Endothelial cell of umbilical vein (primary cell): ENCODE measurements at regions not wholly inside any gene's neighbourhood (a gene's known extent, or its start where the extent isn't known, plus 50 kb on each side); places are given as distances from the start of the nearest gene placed in this dataset.
A peak's percentile ranks its signal among the peaks of the same experiment; 100 is the strongest.

ENCODE experiments used
- BruUV-seq: library from RNA; stranded (reverse); fragments of 400-500 nt; replicated peaks from 2 replicates; lab custom pipeline; 2021; lab: Mats Ljungman, UMichigan
- CTCF ChIA-PET: fragments of 300-600, 350-600 bp; sonication (Branson Sonifier 250); formaldehyde crosslinking; loops from one replicate; lab custom pipeline; 2021; ENCODE audit warnings: antibody characterized with exemption, inconsistent platforms; lab: Charles Lee
- POLR2A ChIA-PET: fragments of 300-600, 350-600 bp; sonication (Branson Sonifier 250); formaldehyde crosslinking; loops from one replicate; lab custom pipeline; 2021; ENCODE audit warnings: antibody characterized with exemption, inconsistent platforms; lab: Charles Lee
- DNase-seq: peaks from one replicate; pipeline ENCODE4 v3.0.0-alpha.2; 2011; ENCODE audit warnings: low read depth, low spot score
- FAIRE-seq: peaks from 2 replicates; lab custom pipeline; 2011; peaks lifted over from hg19 to GRCh38; lab: Jason Lieb, UNC
- H2AFZ ChIP-seq: 2 replicates; pipeline ENCODE4 v1.6.0; 2012; ENCODE audit warnings: low read depth, low read length, control low read depth, inconsistent platforms
- H3K27ac ChIP-seq: 2 replicates; pipeline ENCODE4 v1.5.1; 2011; ENCODE audit warnings: low read depth, mild to moderate bottlenecking, control low read depth, low read length, moderate library complexity; ENCODE audit not compliant: insufficient read depth
- H3K27me3 ChIP-seq, 2 experiments: 2 replicates each; pipeline versions ENCODE4 v1.6.0 to v1.6.1; 2011; ENCODE audit warnings: low read length in 2 of 2, mixed read lengths in 1 of 2; ENCODE audit not compliant: control insufficient read depth in 2 of 2, insufficient read depth in 2 of 2
- H3K36me3 ChIP-seq, 2 experiments: 2 replicates in 1 of 2; 3 replicates in 1 of 2; pipeline ENCODE4 v1.5.1; 2011; ENCODE audit warnings: low read length in 2 of 2, mild to moderate bottlenecking in 1 of 2, moderate library complexity in 1 of 2; ENCODE audit not compliant: control insufficient read depth in 2 of 2, insufficient read depth in 2 of 2; ENCODE audit errors: extremely low read depth in 1 of 2
- H3K4me1 ChIP-seq: 3 replicates; pipeline ENCODE4 v1.5.1; 2011; ENCODE audit warnings: mild to moderate bottlenecking, low read length; ENCODE audit not compliant: control insufficient read depth, insufficient read depth; ENCODE audit errors: extremely low read depth
- H3K4me2 ChIP-seq: 2 replicates; pipeline ENCODE4 v1.6.1; 2011; ENCODE audit warnings: low read length, control low read depth, mixed read lengths; ENCODE audit not compliant: insufficient read depth
- H3K4me3 ChIP-seq, 3 experiments: fragments of 200-600 bp in 1 of 3; sonication (generic), shearing (Covaris generic) in 1 of 3; replicated peaks in 1 of 3; 2 replicates each; pipeline ENCODE4 v1.5.1; 2011 to 2016; ENCODE audit warnings: control low read depth in 3 of 3, low read length in 3 of 3, mild to moderate bottlenecking in 2 of 3, inconsistent platforms in 1 of 3, low read depth in 1 of 3, moderate library complexity in 1 of 3; ENCODE audit not compliant: insufficient read depth in 1 of 3
- H3K79me2 ChIP-seq: 2 replicates; pipeline ENCODE4 v1.6.0; 2012; ENCODE audit warnings: low read length, inconsistent platforms; ENCODE audit not compliant: control insufficient read depth, insufficient read depth
- H3K9ac ChIP-seq: replicated peaks from 2 replicates; pipeline ENCODE3; 2011; ENCODE audit warnings: low read length, control low read depth; ENCODE audit not compliant: insufficient read depth; ENCODE audit errors: extremely low read depth
- H3K9me1 ChIP-seq: replicated peaks from 3 replicates; pipeline ENCODE4 v1.6.0; 2011; ENCODE audit warnings: mild to moderate bottlenecking, low read length; ENCODE audit not compliant: control insufficient read depth, insufficient read depth; ENCODE audit errors: extremely low read depth
- H3K9me3 ChIP-seq: replicated peaks from 2 replicates; pipeline ENCODE4 v1.5.1; 2012; ENCODE audit warnings: low read length, inconsistent platforms; ENCODE audit not compliant: control insufficient read depth, insufficient read depth
- H4K20me1 ChIP-seq: replicated peaks from 2 replicates; pipeline ENCODE3; 2011; ENCODE audit warnings: mild to moderate bottlenecking, low read length; ENCODE audit not compliant: control insufficient read depth, insufficient read depth; ENCODE audit errors: extremely low read depth
- CTCF ChIP-seq, 2 donors: IDR thresholded peaks; 1 replicate in 1 of 2; 2 replicates in 1 of 2; pipeline ENCODE4 v1.5.1; 2011; ENCODE audit warnings: low read length in 2 of 2, mild to moderate bottlenecking in 2 of 2, moderate library complexity in 2 of 2, control low read depth in 1 of 2, inconsistent platforms in 1 of 2, low read depth in 1 of 2; ENCODE audit not compliant: insufficient read depth in 1 of 2; ENCODE audit errors: extremely low read depth in 1 of 2
- EZH2 ChIP-seq: IDR thresholded peaks from 2 replicates; pipeline ENCODE4 v1.6.1; 2012; ENCODE audit warnings: borderline replicate concordance, low read depth, mild to moderate bottlenecking, moderate library complexity, low read length, inconsistent platforms; ENCODE audit not compliant: severe bottlenecking
- FOS ChIP-seq: IDR thresholded peaks from 2 replicates; pipeline ENCODE4 v1.6.1; 2011; ENCODE audit warnings: mild to moderate bottlenecking, low read length, moderate library complexity, borderline replicate concordance; ENCODE audit not compliant: insufficient read depth
- GATA2 ChIP-seq: IDR thresholded peaks from 2 replicates; pipeline ENCODE4 v1.7.0; 2011; ENCODE audit warnings: low read depth, mild to moderate bottlenecking, moderate library complexity, mixed read lengths, low read length; ENCODE audit not compliant: insufficient read length, insufficient read depth
- JUN ChIP-seq: IDR thresholded peaks from 2 replicates; pipeline ENCODE4 v1.6.1; 2011; ENCODE audit warnings: borderline replicate concordance, low read depth; ENCODE audit not compliant: insufficient read length, insufficient read depth
- MAX ChIP-seq: IDR thresholded peaks from 2 replicates; pipeline ENCODE4 v1.6.1; 2011; ENCODE audit not compliant: insufficient read depth, insufficient read length
- MYC ChIP-seq: IDR thresholded peaks from one replicate; pipeline ENCODE4 v1.6.1; 2011; ENCODE audit warnings: mild to moderate bottlenecking, low read depth, low read length
- POLR2A ChIP-seq: IDR thresholded peaks from 2 replicates; pipeline ENCODE4 v1.6.1; 2012; ENCODE audit warnings: low read depth, mild to moderate bottlenecking, control low read depth, low read length
- POLR2AphosphoS5 ChIP-seq: IDR thresholded peaks from 2 replicates; pipeline ENCODE4 v1.6.1; 2012; ENCODE audit warnings: low read depth, mild to moderate bottlenecking, control low read depth, low read length, moderate library complexity; ENCODE audit not compliant: insufficient read depth
- dilution Hi-C: fragments of 300-500 bp; cut with MboI; formaldehyde crosslinking; loops from one replicate; pipeline ENCODE4 v1.15.0; 2019; ENCODE audit warnings: low sequenced_read_pairs; ENCODE audit not compliant: extremely low pct_ligation_motif_present
- intact Hi-C: fragments of 100-400 bp; cut with micrococcal nuclease; formaldehyde crosslinking; loops from one replicate; pipeline ENCODE4 v1.10.0; 2022

GRCh38 chr9:99336531-99336930 is 114.4 kb downstream of the SEC61B start:
- ChIA-PET POLR2A (no interaction called here), CTCF (interaction anchor here (2.0 kb wide), 1 partner anchor 13 kb away, joined by 7 read pairs; no protein-coding TSS in a partner anchor)
- DNase-seq (no peak), FAIRE-seq (no peak)
- Histone ChIP-seq H3K27me3 (no peaks in the 10 kb centered on the region), H2AFZ (no peak overlapping the region), H3K9me3 (no peaks in the 10 kb centered on the region), H3K9ac (no peak overlapping the region), H3K79me2 (no peaks in the 10 kb centered on the region), H3K36me3 (no peaks in the 10 kb centered on the region), H4K20me1 (no peaks in the 10 kb centered on the region), H3K4me3 (no peak overlapping the region), H3K4me1 (peaks cover 49% of the 10 kb centered on the region), H3K4me2 (no peak overlapping the region), H3K9me1 (no peaks in the 10 kb centered on the region), H3K27ac (no peak overlapping the region)
- dilution Hi-C loops: no loop called here
- BruUV-seq: no TSS peak
- intact Hi-C loops: no loop called here
- TF ChIP-seq JUN (no peak), FOS (no peak)

DNA sequence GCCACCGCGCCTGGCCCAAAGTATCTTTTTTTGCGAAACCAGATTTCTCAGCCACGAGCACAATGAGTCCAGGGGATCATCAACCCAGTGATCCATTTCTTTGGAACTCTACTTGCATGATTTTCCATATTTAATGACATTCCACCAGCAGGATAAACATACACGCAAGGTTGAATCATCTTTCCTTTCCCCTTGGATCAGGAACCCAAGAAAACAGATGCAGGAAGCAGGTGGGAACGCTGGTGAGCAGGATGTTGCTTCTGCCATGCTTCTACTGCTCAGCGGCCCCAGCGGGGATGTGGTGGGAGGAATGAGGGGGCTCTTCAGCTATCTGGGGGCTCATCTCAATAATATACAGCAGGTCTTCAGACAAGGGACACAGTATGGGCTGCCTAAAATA is 118.2 kb downstream of the SEC61B start:
- FAIRE-seq: peak; percentile 81
- TF ChIP-seq EZH2 (no peak), MYC (peak; percentile 53), CTCF (IDR thresholded peaks at IDR 0.05; ENCODE audit: extremely low read depth in 1 of 2, insufficient read depth in 1 of 2, low read depth in 1 of 2, low read length in 2 of 2) (no peak), FOS (peak; percentile 80), POLR2A (peak; percentile 40), GATA2 (peak; percentile 47), POLR2AphosphoS5 (peak; percentile 91), JUN (peak; percentile 90), MAX (no peak)
- H3K4me1 ChIP-seq: peaks cover 27% of the 10 kb centered on the region
- H3K9me3 ChIP-seq: no peaks in the 10 kb centered on the region
- ChIA-PET POLR2A (no interaction called here), CTCF (interaction anchor here (0.9 to 1.0 kb wide), 3 partner anchors 10 to 984 kb away, joined by 3 to 5 read pairs (median 4); no protein-coding TSS in a partner anchor)
- H3K4me3 ChIP-seq: no peak overlapping the region
- no peaks in the 10 kb centered on the region for H3K36me3 ChIP-seq
- DNase-seq: peak; percentile 83
- peak overlapping the region; percentile 93 for H3K27ac ChIP-seq
- H3K4me2 ChIP-seq: peak overlapping the region; percentile 43
- dilution Hi-C loops (no loop called here), intact Hi-C loops (loop anchor here (1.0 to 2.0 kb wide), 5 partner anchors 41 to 481 kb away; partner anchors contain the start of gene NR4A3)
- peak overlapping the region; percentile 49 for H2AFZ ChIP-seq
- no peak overlapping the region for H3K9ac ChIP-seq
- no peaks in the 10 kb centered on the region for H3K79me2 ChIP-seq
- H4K20me1 ChIP-seq: no peaks in the 10 kb centered on the region
- no peaks in the 10 kb centered on the region for H3K9me1 ChIP-seq
- H3K27me3 ChIP-seq: no peaks in the 10 kb centered on the region
- no TSS peak for BruUV-seq
